ENCODE measurements at regions not wholly inside any gene's neighbourhood (a gene's known extent, or its start where the extent isn't known, plus 50 kb on each side); places are given as distances from the start of the nearest gene placed in this dataset.

DNA sequence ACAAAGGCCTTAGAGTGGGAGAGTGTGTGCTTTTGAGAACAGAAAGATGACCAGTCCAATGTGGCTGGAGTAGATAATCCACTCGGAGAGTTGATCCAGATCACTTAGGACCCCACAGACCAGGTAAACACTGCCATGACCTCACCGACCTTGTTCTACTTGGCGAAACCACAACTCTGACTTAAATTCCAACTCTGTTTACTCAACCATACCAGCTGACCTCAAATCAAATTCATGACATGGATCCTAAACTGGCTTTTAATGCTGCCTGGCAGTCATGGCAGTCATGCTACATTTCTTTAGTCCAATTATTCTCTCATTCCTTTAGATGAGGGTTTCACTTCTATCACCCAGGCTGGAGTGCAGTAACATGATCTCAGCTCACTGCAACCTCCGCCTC lies 347.1 kb upstream of the FAM98A start:
- no peak overlapping the region for H3K27ac ChIP-seq (ENCODE audit: extremely low read depth, low read depth, low read length)
- no peaks in the 10 kb centered on the region for H3K4me1 ChIP-seq (ENCODE audit: control insufficient read depth, insufficient read depth, low read length)
- H3K4me3 ChIP-seq (ENCODE audit: low read depth, low read length) = no peak overlapping the region
- POLR2A ChIA-PET = no interaction called here
- no peaks in the 10 kb centered on the region for H3K9me3 ChIP-seq (ENCODE audit: control insufficient read depth, insufficient read depth, low read depth, low read length)
- H3K36me3 ChIP-seq (ENCODE audit: control insufficient read depth in 2 of 2, insufficient read depth in 1 of 2, low read length in 2 of 2) = no peaks in the 10 kb centered on the region
- TF ChIP-seq ZNF610 (tag by site-specific recombination; IDR thresholded peaks at IDR 0.05; ENCODE audit: borderline replicate concordance) = no peak
- TF ChIP-seq KLF8 (tag by site-specific recombination; IDR thresholded peaks at IDR 0.05) = no peak
- TF ChIP-seq, protein P1, sequence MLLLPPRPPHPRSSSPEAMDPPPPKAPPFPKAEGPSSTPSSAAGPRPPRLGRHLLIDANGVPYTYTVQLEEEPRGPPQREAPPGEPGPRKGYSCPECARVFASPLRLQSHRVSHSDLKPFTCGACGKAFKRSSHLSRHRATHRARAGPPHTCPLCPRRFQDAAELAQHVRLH (tag by site-specific recombination; IDR thresholded peaks at IDR 0.05) = no peak
- no peak for TF ChIP-seq TCF7L2 (IDR thresholded peaks at IDR 0.05; ENCODE audit: borderline replicate concordance, low read depth, low read length)
- TF ChIP-seq, protein P2, sequence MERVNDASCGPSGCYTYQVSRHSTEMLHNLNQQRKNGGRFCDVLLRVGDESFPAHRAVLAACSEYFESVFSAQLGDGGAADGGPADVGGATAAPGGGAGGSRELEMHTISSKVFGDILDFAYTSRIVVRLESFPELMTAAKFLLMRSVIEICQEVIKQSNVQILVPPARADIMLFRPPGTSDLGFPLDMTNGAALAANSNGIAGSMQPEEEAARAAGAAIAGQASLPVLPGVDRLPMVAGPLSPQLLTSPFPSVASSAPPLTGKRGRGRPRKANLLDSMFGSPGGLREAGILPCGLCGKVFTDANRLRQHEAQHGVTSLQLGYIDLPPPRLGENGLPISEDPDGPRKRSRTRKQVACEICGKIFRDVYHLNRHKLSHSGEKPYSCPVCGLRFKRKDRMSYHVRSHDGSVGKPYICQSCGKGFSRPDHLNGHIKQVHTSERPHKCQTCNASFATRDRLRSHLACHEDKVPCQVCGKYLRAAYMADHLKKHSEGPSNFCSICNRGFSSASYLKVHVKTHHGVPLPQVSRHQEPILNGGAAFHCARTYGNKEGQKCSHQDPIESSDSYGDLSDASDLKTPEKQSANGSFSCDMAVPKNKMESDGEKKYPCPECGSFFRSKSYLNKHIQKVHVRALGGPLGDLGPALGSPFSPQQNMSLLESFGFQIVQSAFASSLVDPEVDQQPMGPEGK (tag by site-specific recombination; IDR thresholded peaks at IDR 0.05) = no peak
- TF ChIP-seq ZNF2 (tag by site-specific recombination; IDR thresholded peaks at IDR 0.05) = no peak
- TF ChIP-seq ZSCAN23 (tag by site-specific recombination; IDR thresholded peaks at IDR 0.05) = no peak
- TF ChIP-seq ZNF37A (tag by site-specific recombination; IDR thresholded peaks at IDR 0.05) = no peak
- TF ChIP-seq FEZF1 (tag by site-specific recombination; IDR thresholded peaks at IDR 0.05) = no peak
- no peak for TF ChIP-seq SALL2 (tag by site-specific recombination; IDR thresholded peaks at IDR 0.05; ENCODE audit: borderline replicate concordance)
- no peak for TF ChIP-seq MYNN (tag by site-specific recombination; IDR thresholded peaks at IDR 0.05; ENCODE audit: borderline replicate concordance)
- no peak for TF ChIP-seq ZNF341 (tag by site-specific recombination; IDR thresholded peaks at IDR 0.05; ENCODE audit: low read depth)
- no peak for TF ChIP-seq ZNF133 (tag by site-specific recombination; IDR thresholded peaks at IDR 0.05)
- TF ChIP-seq ZNF623 (tag by site-specific recombination; IDR thresholded peaks at IDR 0.05) = no peak
- no peak for TF ChIP-seq MZF1 (tag by site-specific recombination; IDR thresholded peaks at IDR 0.05; ENCODE audit: borderline replicate concordance)
- no peak for TF ChIP-seq ZNF169 (tag by site-specific recombination; IDR thresholded peaks at IDR 0.05)
- TF ChIP-seq, protein P3, sequence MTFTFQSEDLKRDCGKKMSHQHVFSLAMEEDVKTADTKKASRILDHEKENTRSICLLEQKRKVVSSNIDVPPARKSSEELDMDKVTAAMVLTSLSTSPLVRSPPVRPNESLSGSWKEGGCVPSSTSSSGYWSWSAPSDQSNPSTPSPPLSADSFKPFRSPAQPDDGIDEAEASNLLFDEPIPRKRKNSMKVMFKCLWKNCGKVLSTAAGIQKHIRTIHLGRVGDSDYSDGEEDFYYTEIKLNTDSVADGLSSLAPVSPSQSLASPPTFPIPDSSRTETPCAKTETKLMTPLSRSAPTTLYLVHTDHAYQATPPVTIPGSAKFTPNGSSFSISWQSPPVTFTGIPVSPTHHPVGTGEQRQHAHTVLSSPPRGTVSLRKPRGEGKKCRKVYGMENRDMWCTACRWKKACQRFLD (tag by site-specific recombination; IDR thresholded peaks at IDR 0.05) = no peak
- TF ChIP-seq, protein P4, sequence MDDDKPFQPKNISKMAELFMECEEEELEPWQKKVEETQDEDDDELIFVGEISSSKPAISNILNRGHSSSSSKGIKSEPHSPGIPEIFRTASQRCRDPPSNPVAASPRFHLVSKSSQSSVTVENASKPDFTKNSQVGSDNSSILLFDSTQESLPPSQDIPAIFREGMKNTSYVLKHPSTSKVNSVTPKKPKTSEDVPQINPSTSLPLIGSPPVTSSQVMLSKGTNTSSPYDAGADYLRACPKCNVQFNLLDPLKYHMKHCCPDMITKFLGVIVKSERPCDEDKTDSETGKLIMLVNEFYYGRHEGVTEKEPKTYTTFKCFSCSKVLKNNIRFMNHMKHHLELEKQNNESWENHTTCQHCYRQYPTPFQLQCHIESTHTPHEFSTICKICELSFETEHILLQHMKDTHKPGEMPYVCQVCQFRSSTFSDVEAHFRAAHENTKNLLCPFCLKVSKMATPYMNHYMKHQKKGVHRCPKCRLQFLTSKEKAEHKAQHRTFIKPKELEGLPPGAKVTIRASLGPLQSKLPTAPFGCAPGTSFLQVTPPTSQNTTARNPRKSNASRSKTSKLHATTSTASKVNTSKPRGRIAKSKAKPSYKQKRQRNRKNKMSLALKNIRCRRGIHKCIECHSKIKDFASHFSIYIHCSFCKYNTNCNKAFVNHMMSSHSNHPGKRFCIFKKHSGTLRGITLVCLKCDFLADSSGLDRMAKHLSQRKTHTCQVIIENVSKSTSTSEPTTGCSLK (tag by site-specific recombination; IDR thresholded peaks at IDR 0.05) = no peak
- TF ChIP-seq, protein P5, sequence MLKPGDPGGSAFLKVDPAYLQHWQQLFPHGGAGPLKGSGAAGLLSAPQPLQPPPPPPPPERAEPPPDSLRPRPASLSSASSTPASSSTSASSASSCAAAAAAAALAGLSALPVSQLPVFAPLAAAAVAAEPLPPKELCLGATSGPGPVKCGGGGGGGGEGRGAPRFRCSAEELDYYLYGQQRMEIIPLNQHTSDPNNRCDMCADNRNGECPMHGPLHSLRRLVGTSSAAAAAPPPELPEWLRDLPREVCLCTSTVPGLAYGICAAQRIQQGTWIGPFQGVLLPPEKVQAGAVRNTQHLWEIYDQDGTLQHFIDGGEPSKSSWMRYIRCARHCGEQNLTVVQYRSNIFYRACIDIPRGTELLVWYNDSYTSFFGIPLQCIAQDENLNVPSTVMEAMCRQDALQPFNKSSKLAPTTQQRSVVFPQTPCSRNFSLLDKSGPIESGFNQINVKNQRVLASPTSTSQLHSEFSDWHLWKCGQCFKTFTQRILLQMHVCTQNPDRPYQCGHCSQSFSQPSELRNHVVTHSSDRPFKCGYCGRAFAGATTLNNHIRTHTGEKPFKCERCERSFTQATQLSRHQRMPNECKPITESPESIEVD (tag by site-specific recombination; IDR thresholded peaks at IDR 0.05) = no peak
- CTCF ChIA-PET = no interaction called here

DNA sequence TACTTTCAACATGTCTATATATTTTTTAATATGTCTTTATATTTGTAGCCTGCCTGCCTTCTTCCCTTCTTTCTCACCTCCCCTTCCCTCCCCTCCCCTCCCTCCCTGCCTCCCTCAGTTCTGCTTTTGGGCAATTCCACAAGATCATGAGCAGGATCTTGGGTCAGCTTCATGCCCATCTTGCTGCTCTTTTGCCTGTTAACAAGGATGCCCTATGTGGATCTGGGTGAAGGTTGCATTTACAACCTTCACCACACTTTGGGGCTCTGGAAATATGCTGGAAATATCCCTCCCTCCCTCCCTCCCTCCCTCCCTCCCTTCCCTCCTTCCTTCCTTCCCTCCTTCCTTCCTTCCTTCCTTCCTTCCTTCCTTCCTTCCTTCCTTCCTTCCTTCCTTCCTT lies 334.1 kb upstream of the FAM98A start:
- Histone ChIP-seq H3K4me1 (ENCODE audit: control insufficient read depth, insufficient read depth, low read length) (no peaks in the 10 kb centered on the region), H3K9me3 (ENCODE audit: control insufficient read depth, insufficient read depth, low read depth, low read length) (no peaks in the 10 kb centered on the region), H3K4me3 (ENCODE audit: low read depth, low read length) (no peak overlapping the region), H3K36me3 (ENCODE audit: control insufficient read depth in 2 of 2, insufficient read depth in 1 of 2, low read length in 2 of 2) (no peaks in the 10 kb centered on the region), H3K27ac (ENCODE audit: extremely low read depth, low read depth, low read length) (no peak overlapping the region)
- ChIA-PET CTCF (no interaction called here), POLR2A (no interaction called here)
- no peak for TF ChIP-seq ZNF549 (tag by site-specific recombination; IDR thresholded peaks at IDR 0.05)
- no peak for TF ChIP-seq ZNF677 (tag by site-specific recombination; IDR thresholded peaks at IDR 0.05)
- TF ChIP-seq ZNF423 (tag by site-specific recombination; IDR thresholded peaks at IDR 0.05) = no peak
- TF ChIP-seq SCRT2 (tag by site-specific recombination; IDR thresholded peaks at IDR 0.05) = no peak
- no peak for TF ChIP-seq IKZF3 (tag by site-specific recombination; IDR thresholded peaks at IDR 0.05)
- no peak for TF ChIP-seq ZNF600 (tag by site-specific recombination; IDR thresholded peaks at IDR 0.05)
- no peak for TF ChIP-seq ZNF37A (tag by site-specific recombination; IDR thresholded peaks at IDR 0.05)
- no peak for TF ChIP-seq TRIM28 (IDR thresholded peaks at IDR 0.05; ENCODE audit: borderline replicate concordance, low read length)
- TF ChIP-seq ZNF16 (tag by site-specific recombination; IDR thresholded peaks at IDR 0.05; ENCODE audit: low read depth) = no peak
- TF ChIP-seq ZNF707 (tag by site-specific recombination; IDR thresholded peaks at IDR 0.05) = no peak

Measured in HEK293 (cell line).